ENCODE measurements at regions not wholly inside any gene's neighbourhood (a gene's known extent, or its start where the extent isn't known, plus 50 kb on each side); places are given as distances from the start of the nearest gene placed in this dataset.
A peak's percentile ranks its signal among the peaks of the same experiment; 100 is the strongest.

DNA sequence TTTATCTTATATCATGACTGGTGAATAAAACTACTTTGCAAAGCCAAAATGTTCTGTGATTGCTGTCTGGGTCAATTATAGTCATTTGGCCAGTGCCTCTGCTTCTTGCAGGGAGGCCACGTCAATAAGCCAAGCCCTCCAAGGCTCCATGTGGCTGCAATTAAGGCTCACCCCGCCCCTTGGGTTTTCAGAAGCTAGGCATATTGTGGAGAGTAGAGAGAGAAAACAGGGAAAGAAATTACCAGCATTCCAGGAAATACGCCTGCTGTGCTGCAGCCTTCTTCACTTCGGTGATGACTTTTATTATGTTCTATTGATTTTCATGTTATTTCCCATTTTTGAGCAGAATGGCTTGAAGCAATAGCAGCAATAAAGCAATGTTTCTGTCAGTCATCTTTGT, 319.7 kb downstream of the SOX11 start:
- Mint-ChIP-seq H3K9me3 (ENCODE audit: unreplicated experiment) (no peaks in the 10 kb centered on the region), H3K27me3 (ENCODE audit: unreplicated experiment) (no peaks in the 10 kb centered on the region), H3K4me1 (ENCODE audit: low read depth, unreplicated experiment) (peaks cover 25% of the 10 kb centered on the region), H3K27ac (ENCODE audit: unreplicated experiment) (peak overlapping the region; percentile 11), H3K4me3 (ENCODE audit: unreplicated experiment) (no peak overlapping the region), H3K36me3 (ENCODE audit: unreplicated experiment) (no peaks in the 10 kb centered on the region)
- DNase-seq, result peak; percentile 49
- TF ChIP-seq, protein P1, sequence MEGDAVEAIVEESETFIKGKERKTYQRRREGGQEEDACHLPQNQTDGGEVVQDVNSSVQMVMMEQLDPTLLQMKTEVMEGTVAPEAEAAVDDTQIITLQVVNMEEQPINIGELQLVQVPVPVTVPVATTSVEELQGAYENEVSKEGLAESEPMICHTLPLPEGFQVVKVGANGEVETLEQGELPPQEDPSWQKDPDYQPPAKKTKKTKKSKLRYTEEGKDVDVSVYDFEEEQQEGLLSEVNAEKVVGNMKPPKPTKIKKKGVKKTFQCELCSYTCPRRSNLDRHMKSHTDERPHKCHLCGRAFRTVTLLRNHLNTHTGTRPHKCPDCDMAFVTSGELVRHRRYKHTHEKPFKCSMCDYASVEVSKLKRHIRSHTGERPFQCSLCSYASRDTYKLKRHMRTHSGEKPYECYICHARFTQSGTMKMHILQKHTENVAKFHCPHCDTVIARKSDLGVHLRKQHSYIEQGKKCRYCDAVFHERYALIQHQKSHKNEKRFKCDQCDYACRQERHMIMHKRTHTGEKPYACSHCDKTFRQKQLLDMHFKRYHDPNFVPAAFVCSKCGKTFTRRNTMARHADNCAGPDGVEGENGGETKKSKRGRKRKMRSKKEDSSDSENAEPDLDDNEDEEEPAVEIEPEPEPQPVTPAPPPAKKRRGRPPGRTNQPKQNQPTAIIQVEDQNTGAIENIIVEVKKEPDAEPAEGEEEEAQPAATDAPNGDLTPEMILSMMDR (IDR thresholded peaks at IDR 0.05; ENCODE audit: partially characterized antibody, unreplicated experiment), result no peak

- Mint-ChIP-seq H3K27ac (ENCODE audit: unreplicated experiment) (no peak overlapping the region), H3K4me1 (ENCODE audit: low read depth, unreplicated experiment) (no peaks in the 10 kb centered on the region), H3K4me3 (ENCODE audit: unreplicated experiment) (no peak overlapping the region), H3K9me3 (ENCODE audit: unreplicated experiment) (no peaks in the 10 kb centered on the region), H3K27me3 (ENCODE audit: unreplicated experiment) (no peaks in the 10 kb centered on the region), H3K36me3 (ENCODE audit: unreplicated experiment) (no peaks in the 10 kb centered on the region)
- TF ChIP-seq, protein P1 (IDR thresholded peaks at IDR 0.05; ENCODE audit: partially characterized antibody, unreplicated experiment), result no peak
- no peak for DNase-seq
Measured at GRCh38 chr2:6017736-6018286, 325.6 kb downstream of the SOX11 start.

GRCh38 chr2:6024229-6024628, 332.0 kb downstream of the SOX11 start:
- Mint-ChIP-seq H3K4me3 (ENCODE audit: unreplicated experiment) (no peak overlapping the region), H3K4me1 (ENCODE audit: low read depth, unreplicated experiment) (peaks cover 4% of the 10 kb centered on the region), H3K9me3 (ENCODE audit: unreplicated experiment) (no peaks in the 10 kb centered on the region), H3K36me3 (ENCODE audit: unreplicated experiment) (no peaks in the 10 kb centered on the region), H3K27me3 (ENCODE audit: unreplicated experiment) (no peaks in the 10 kb centered on the region), H3K27ac (ENCODE audit: unreplicated experiment) (no peak overlapping the region)
- TF ChIP-seq, protein P1 (IDR thresholded peaks at IDR 0.05; ENCODE audit: partially characterized antibody, unreplicated experiment), result no peak
- DNase-seq, result no peak

GRCh38 chr2:6024784-6025183, 332.6 kb downstream of the SOX11 start:
- H3K4me3 Mint-ChIP-seq (ENCODE audit: unreplicated experiment), result no peak overlapping the region
- no peak for DNase-seq
- no peaks in the 10 kb centered on the region for H3K9me3 Mint-ChIP-seq (ENCODE audit: unreplicated experiment)
- no peak overlapping the region for H3K27ac Mint-ChIP-seq (ENCODE audit: unreplicated experiment)
- no peaks in the 10 kb centered on the region for H3K27me3 Mint-ChIP-seq (ENCODE audit: unreplicated experiment)
- TF ChIP-seq, protein P1 (IDR thresholded peaks at IDR 0.05; ENCODE audit: partially characterized antibody, unreplicated experiment), result no peak
- H3K4me1 Mint-ChIP-seq (ENCODE audit: low read depth, unreplicated experiment), result peaks cover 4% of the 10 kb centered on the region
- H3K36me3 Mint-ChIP-seq (ENCODE audit: unreplicated experiment), result no peaks in the 10 kb centered on the region

GRCh38 chr2:6025391-6025790, 333.2 kb downstream of the SOX11 start:
- no peaks in the 10 kb centered on the region for H3K9me3 Mint-ChIP-seq (ENCODE audit: unreplicated experiment)
- no peak overlapping the region for H3K27ac Mint-ChIP-seq (ENCODE audit: unreplicated experiment)
- no peak for DNase-seq
- H3K36me3 Mint-ChIP-seq (ENCODE audit: unreplicated experiment), result no peaks in the 10 kb centered on the region
- no peaks in the 10 kb centered on the region for H3K27me3 Mint-ChIP-seq (ENCODE audit: unreplicated experiment)
- peaks cover 7% of the 10 kb centered on the region for H3K4me1 Mint-ChIP-seq (ENCODE audit: low read depth, unreplicated experiment)
- H3K4me3 Mint-ChIP-seq (ENCODE audit: unreplicated experiment), result no peak overlapping the region
- TF ChIP-seq, protein P1 (IDR thresholded peaks at IDR 0.05; ENCODE audit: partially characterized antibody, unreplicated experiment), result no peak

Measured in glutamatergic neuron (in vitro differentiated cells).